Mesendoderm (in vitro differentiated cells): ENCODE measurements at regions not wholly inside any gene's neighbourhood (a gene's known extent, or its start where the extent isn't known, plus 50 kb on each side); places are given as distances from the start of the nearest gene placed in this dataset.

ENCODE experiments used
- DNase-seq: peaks from one replicate; pipeline ENCODE4 v3.0.0; 2013
- H2AK5ac ChIP-seq: 2 replicates; pipeline ENCODE4 v1.6.1; 2013; ENCODE audit warnings: low read length, inconsistent platforms
- H2BK120ac ChIP-seq: 2 replicates; pipeline ENCODE4 v1.6.1; 2013; ENCODE audit warnings: low read depth, mild to moderate bottlenecking, low read length, moderate library complexity, mixed read lengths
- H2BK15ac ChIP-seq: replicated peaks from 2 replicates; pipeline ENCODE4 v1.6.1; 2013; ENCODE audit warnings: low read depth, mild to moderate bottlenecking, moderate library complexity
- H2BK5ac ChIP-seq: 2 replicates; pipeline ENCODE4 v1.6.1; 2013; ENCODE audit warnings: low read length, inconsistent platforms
- H3K18ac ChIP-seq: 2 replicates; pipeline ENCODE4 v1.6.1; 2013; ENCODE audit warnings: mild to moderate bottlenecking, low read length, mixed read lengths
- H3K23ac ChIP-seq: one replicate; pipeline ENCODE4 v1.6.1; 2013; ENCODE audit warnings: low read length
- H3K27ac ChIP-seq: 2 replicates; pipeline ENCODE4 v1.5.1; 2013; ENCODE audit warnings: low read depth, mild to moderate bottlenecking, inconsistent platforms, low read length, moderate library complexity
- H3K27me3 ChIP-seq: 2 replicates; pipeline ENCODE4 v1.6.1; 2013; ENCODE audit warnings: low read length, control low read depth, mild to moderate bottlenecking, inconsistent platforms; ENCODE audit not compliant: insufficient read depth, poor library complexity
- H3K36me3 ChIP-seq: 2 replicates; pipeline ENCODE4 v1.6.1; 2013; ENCODE audit warnings: low read length, inconsistent platforms; ENCODE audit not compliant: control insufficient read depth, insufficient read depth
- H3K4ac ChIP-seq: one replicate; pipeline ENCODE4 v1.6.1; 2013; ENCODE audit warnings: low read depth, mild to moderate bottlenecking, low read length, moderate library complexity
- H3K4me1 ChIP-seq: 2 replicates; pipeline ENCODE4 v1.6.1; 2013; ENCODE audit warnings: low read depth, low read length, inconsistent platforms; ENCODE audit not compliant: control insufficient read depth
- H3K4me2 ChIP-seq: 2 replicates; pipeline ENCODE4 v1.6.1; 2013; ENCODE audit warnings: low read length
- H3K4me3 ChIP-seq: 2 replicates; pipeline ENCODE4 v1.5.1; 2013; ENCODE audit warnings: mild to moderate bottlenecking, low read length
- H3K56ac ChIP-seq: one replicate; pipeline ENCODE4 v1.6.1; 2013; ENCODE audit warnings: low read length
- H3K79me1 ChIP-seq: 2 replicates; pipeline ENCODE4 v1.6.1; 2013; ENCODE audit warnings: low read length, inconsistent platforms
- H3K79me2 ChIP-seq: 2 replicates; pipeline ENCODE4 v1.6.1; 2013; ENCODE audit warnings: mild to moderate bottlenecking, low read length; ENCODE audit not compliant: control insufficient read depth, insufficient read depth
- H3K9ac ChIP-seq: 2 replicates; pipeline ENCODE4 v1.6.1; 2013; ENCODE audit warnings: low read length, inconsistent platforms
- H4K5ac ChIP-seq: one replicate; pipeline ENCODE4 v1.6.1; 2013; ENCODE audit warnings: low read length
- H4K8ac ChIP-seq: one replicate; pipeline ENCODE4 v1.6.1; 2013; ENCODE audit warnings: low read depth, mild to moderate bottlenecking, control low read depth, low read length, moderate library complexity
- WGBS: extraction: QIAGEN DNeasy Blood & Tissue Kit; methylation state at CpG from one replicate; pipeline ENCODE4 v1.1.7; 2013; ENCODE audit warnings: low lambda C conversion rate, missing lambda C conversion rate; ENCODE audit not compliant: insufficient coverage; ENCODE audit errors: extremely low coverage; 5-methylcytosine and 5-hydroxymethylcytosine counted together

DNA sequence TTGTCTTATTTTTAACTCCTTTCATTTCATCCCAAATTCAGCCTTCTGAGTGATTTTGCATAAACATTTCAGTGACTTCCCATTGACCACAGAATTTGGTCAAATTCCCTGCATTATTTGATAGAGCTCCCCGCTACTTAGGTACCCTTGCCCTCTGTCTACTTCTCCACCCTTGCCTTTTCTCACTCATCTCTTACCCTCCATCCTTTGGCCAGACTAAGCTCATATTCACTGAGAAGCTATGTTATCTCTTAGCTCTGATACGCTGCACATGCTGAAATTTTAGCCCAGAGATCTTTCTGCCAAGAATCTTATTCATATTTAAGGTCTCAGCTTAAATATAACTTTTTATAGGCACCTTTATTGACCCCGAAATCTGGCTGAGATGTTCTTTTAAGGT lies 1031.9 kb downstream of the ADGRL3 start:
- H4K8ac ChIP-seq: no peak overlapping the region
- H3K56ac ChIP-seq: no peak overlapping the region
- no peak overlapping the region for H3K4ac ChIP-seq
- WGBS: no CpG with 5 or more reads among the region's 3 CpGs
- no peaks in the 10 kb centered on the region for H3K36me3 ChIP-seq
- H2BK5ac ChIP-seq: no peak overlapping the region
- no peaks in the 10 kb centered on the region for H3K4me1 ChIP-seq
- H3K27me3 ChIP-seq: no peaks in the 10 kb centered on the region
- no peak overlapping the region for H2AK5ac ChIP-seq
- no peak overlapping the region for H3K9ac ChIP-seq
- H3K27ac ChIP-seq: no peak overlapping the region
- no peak overlapping the region for H2BK120ac ChIP-seq
- H2BK15ac ChIP-seq: no peak overlapping the region
- no peaks in the 10 kb centered on the region for H3K79me1 ChIP-seq
- no peak overlapping the region for H4K5ac ChIP-seq
- no peak overlapping the region for H3K4me2 ChIP-seq
- no peak for DNase-seq
- H3K4me3 ChIP-seq: no peak overlapping the region
- no peak overlapping the region for H3K23ac ChIP-seq
- no peaks in the 10 kb centered on the region for H3K79me2 ChIP-seq
- H3K18ac ChIP-seq: no peak overlapping the region

DNA sequence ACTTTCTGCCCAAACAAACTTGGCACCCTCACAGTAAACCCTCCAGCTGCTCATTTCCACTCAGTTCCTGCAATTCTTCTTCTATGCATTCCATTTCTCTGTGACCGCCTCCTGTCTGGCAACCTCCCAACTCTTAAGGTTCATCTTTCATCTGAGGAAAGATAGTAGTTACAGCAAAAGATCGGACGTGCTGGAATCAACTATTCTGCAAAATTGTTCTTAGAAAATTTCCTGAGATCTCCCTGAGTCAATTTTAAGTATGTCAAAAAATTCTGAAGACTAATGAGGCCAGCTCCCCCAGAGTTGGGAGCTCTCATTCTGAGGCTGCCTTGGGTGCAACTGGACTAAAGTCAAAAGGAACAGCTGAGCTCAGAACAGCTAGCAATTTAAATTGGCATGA lies 1026.0 kb downstream of the ADGRL3 start:
- Histone ChIP-seq H3K27me3 (no peaks in the 10 kb centered on the region), H2BK120ac (no peak overlapping the region), H3K36me3 (no peaks in the 10 kb centered on the region), H4K8ac (no peak overlapping the region), H3K79me2 (no peaks in the 10 kb centered on the region), H2BK5ac (no peak overlapping the region), H4K5ac (no peak overlapping the region), H3K27ac (no peak overlapping the region), H3K4me1 (no peaks in the 10 kb centered on the region), H2AK5ac (no peak overlapping the region), H3K4me3 (no peak overlapping the region), H3K4me2 (no peak overlapping the region), H3K18ac (no peak overlapping the region), H3K79me1 (no peaks in the 10 kb centered on the region), H3K23ac (no peak overlapping the region), H3K4ac (no peak overlapping the region), H3K9ac (no peak overlapping the region), H2BK15ac (no peak overlapping the region), H3K56ac (no peak overlapping the region)
- WGBS: no CpG with 5 or more reads among the region's 3 CpGs
- no peak for DNase-seq

GRCh38 chr4:62222121-62222520 lies 1022.0 kb downstream of the ADGRL3 start:
- Histone ChIP-seq H3K27me3 (no peaks in the 10 kb centered on the region), H3K79me2 (no peaks in the 10 kb centered on the region), H3K4me3 (no peak overlapping the region), H2BK15ac (no peak overlapping the region), H3K9ac (no peak overlapping the region), H3K23ac (no peak overlapping the region), H3K79me1 (no peaks in the 10 kb centered on the region), H3K4me2 (no peak overlapping the region), H4K5ac (no peak overlapping the region), H3K36me3 (no peaks in the 10 kb centered on the region), H3K27ac (no peak overlapping the region), H3K18ac (no peak overlapping the region), H3K4me1 (no peaks in the 10 kb centered on the region), H2BK120ac (no peak overlapping the region), H3K56ac (no peak overlapping the region), H4K8ac (no peak overlapping the region), H3K4ac (no peak overlapping the region), H2AK5ac (no peak overlapping the region), H2BK5ac (no peak overlapping the region)
- WGBS: no CpG with 5 or more reads among the region's 4 CpGs
- no peak for DNase-seq

DNA sequence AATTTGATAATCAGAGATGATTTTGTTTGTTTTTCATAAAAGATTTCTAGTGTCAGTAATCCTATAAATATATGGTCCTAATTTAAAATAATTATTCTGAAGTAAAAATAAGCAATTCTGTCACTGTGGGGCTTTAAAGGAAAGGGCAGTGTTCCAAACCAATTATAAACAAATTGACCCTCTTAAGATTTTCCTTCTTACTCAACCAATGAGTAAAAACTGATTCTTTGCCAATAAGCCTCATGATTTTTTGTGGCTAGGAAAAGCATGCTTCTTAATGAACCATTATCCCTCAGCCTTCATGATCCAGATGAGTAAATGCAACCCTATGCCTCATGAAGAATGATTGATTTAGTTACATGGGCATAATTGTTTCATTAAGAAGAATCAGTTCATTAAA lies 1010.4 kb downstream of the ADGRL3 start:
- Histone ChIP-seq H2AK5ac (no peak overlapping the region), H3K27ac (no peak overlapping the region), H3K4me3 (no peak overlapping the region), H3K23ac (no peak overlapping the region), H3K56ac (no peak overlapping the region), H3K27me3 (no peaks in the 10 kb centered on the region), H3K79me1 (no peaks in the 10 kb centered on the region), H4K8ac (no peak overlapping the region), H3K4me2 (no peak overlapping the region), H3K36me3 (no peaks in the 10 kb centered on the region), H3K18ac (no peak overlapping the region), H3K9ac (no peak overlapping the region), H2BK15ac (no peak overlapping the region), H3K4me1 (no peaks in the 10 kb centered on the region), H2BK5ac (no peak overlapping the region), H3K79me2 (no peaks in the 10 kb centered on the region), H4K5ac (no peak overlapping the region), H2BK120ac (no peak overlapping the region), H3K4ac (no peak overlapping the region)
- DNase-seq: no peak

GRCh38 chr4:62209757-62210485 lies 1009.8 kb downstream of the ADGRL3 start:
- Histone ChIP-seq H3K18ac (no peak overlapping the region), H3K27me3 (no peaks in the 10 kb centered on the region), H3K79me1 (no peaks in the 10 kb centered on the region), H3K4me3 (no peak overlapping the region), H4K5ac (no peak overlapping the region), H3K36me3 (no peaks in the 10 kb centered on the region), H3K23ac (no peak overlapping the region), H3K4ac (no peak overlapping the region), H4K8ac (no peak overlapping the region), H2BK120ac (no peak overlapping the region), H2BK15ac (no peak overlapping the region), H2AK5ac (no peak overlapping the region), H3K4me2 (no peak overlapping the region), H3K27ac (no peak overlapping the region), H3K4me1 (no peaks in the 10 kb centered on the region), H2BK5ac (no peak overlapping the region), H3K56ac (no peak overlapping the region), H3K79me2 (no peaks in the 10 kb centered on the region), H3K9ac (no peak overlapping the region)
- no CpG with 5 or more reads among the region's 4 CpGs for WGBS
- no peak for DNase-seq

- Histone ChIP-seq H2BK15ac (no peak overlapping the region), H3K79me1 (no peaks in the 10 kb centered on the region), H3K4me2 (no peak overlapping the region), H3K79me2 (no peaks in the 10 kb centered on the region), H2BK5ac (no peak overlapping the region), H3K4me3 (no peak overlapping the region), H2BK120ac (no peak overlapping the region), H4K8ac (no peak overlapping the region), H3K18ac (no peak overlapping the region), H4K5ac (no peak overlapping the region), H3K4me1 (no peaks in the 10 kb centered on the region), H3K36me3 (no peaks in the 10 kb centered on the region), H3K27ac (no peak overlapping the region), H3K27me3 (no peaks in the 10 kb centered on the region), H3K23ac (no peak overlapping the region), H3K4ac (no peak overlapping the region), H3K9ac (no peak overlapping the region), H3K56ac (no peak overlapping the region), H2AK5ac (no peak overlapping the region)
- no peak for DNase-seq
- WGBS: no CpG with 5 or more reads among the region's 4 CpGs
These were observed 1008.8 kb downstream of the ADGRL3 start for GRCh38 chr4:62208921-62209320.
